CD4-positive, alpha-beta T cell treated with Interleukin-2 at 100 ng/mL for 4 hours (primary cell): ENCODE measurements at regions not wholly inside any gene's neighbourhood (a gene's known extent, or its start where the extent isn't known, plus 50 kb on each side); places are given as distances from the start of the nearest gene placed in this dataset.
"Not testable (repeated sequence)": the region's sequence is repeated elsewhere in the genome, so short reads cannot be mapped to it uniquely, and the experiment has no call there.

Experiments used
- DNase-seq: peaks from one replicate; pipeline ENCODE4 v3.0.0-alpha.2; 2020; ENCODE audit warnings: low spot score

- no peak for DNase-seq
These were observed 130.1 kb upstream of the ADRA1B start for GRCh38 chr5:159786201-159786600.

GRCh38 chr5:159786901-159787691 is 129.2 kb upstream of the ADRA1B start:
- no peak for DNase-seq

GRCh38 chr5:159787837-159788236 is 128.4 kb upstream of the ADRA1B start:
- DNase-seq: no peak

GRCh38 chr5:159788835-159789331 is 127.4 kb upstream of the ADRA1B start:
- DNase-seq: no peak

GRCh38 chr5:159792180-159792579 is 124.1 kb upstream of the ADRA1B start:
- no peak for DNase-seq

GRCh38 chr5:159797261-159797970 is 118.9 kb upstream of the ADRA1B start:
- DNase-seq: no peak

GRCh38 chr5:159799701-159800100 is 116.6 kb upstream of the ADRA1B start:
- no peak for DNase-seq

GRCh38 chr5:159800131-159800840 is 116.0 kb upstream of the ADRA1B start:
- DNase-seq: no peak

- DNase-seq: no peak
These were observed 115.0 kb upstream of the ADRA1B start for GRCh38 chr5:159801303-159801702.

GRCh38 chr5:159802661-159803060 is 113.6 kb upstream of the ADRA1B start:
- DNase-seq: no peak

GRCh38 chr5:159804121-159804520 is 112.2 kb upstream of the ADRA1B start:
- DNase-seq: no peak

GRCh38 chr5:159805021-159805420 is 111.3 kb upstream of the ADRA1B start:
- peak; percentile 1 for DNase-seq

- not testable (repeated sequence) for DNase-seq
These were observed 109.1 kb upstream of the ADRA1B start for GRCh38 chr5:159807135-159807534.

- DNase-seq: no peak
These were observed 108.7 kb upstream of the ADRA1B start for GRCh38 chr5:159807586-159807985.

- no peak for DNase-seq
These were observed 104.6 kb upstream of the ADRA1B start for GRCh38 chr5:159811712-159812111.

GRCh38 chr5:159812759-159813158 is 103.5 kb upstream of the ADRA1B start:
- DNase-seq: not testable (repeated sequence)

GRCh38 chr5:159814222-159814621 is 102.1 kb upstream of the ADRA1B start:
- DNase-seq: no peak

GRCh38 chr5:159814805-159815585 is 101.3 kb upstream of the ADRA1B start:
- DNase-seq: no peak

GRCh38 chr5:159817262-159818029 is 98.8 kb upstream of the ADRA1B start:
- no peak for DNase-seq

- DNase-seq: no peak
These were observed 96.5 kb upstream of the ADRA1B start for GRCh38 chr5:159819591-159820411.
